GM12878 (cell line): ENCODE measurements at regions not wholly inside any gene's neighbourhood (a gene's known extent, or its start where the extent isn't known, plus 50 kb on each side); places are given as distances from the start of the nearest gene placed in this dataset.

Experiments
- ATAC-seq: fragments of 200-7000 bp; cut with Tn5 transposase; 3 replicates; pipeline ENCODE4 v1.9.1; 2020; ENCODE audit warnings: mild to moderate bottlenecking, moderate library complexity
- BruUV-seq: library from RNA; stranded (reverse); fragments of 400-500 nt; replicated peaks from 2 replicates; lab custom pipeline; 2021; lab: Mats Ljungman, UMichigan
- CTCF ChIA-PET: fragments of 300-600 bp; sonication (Branson Sonifier 250); formaldehyde crosslinking; extraction: SDS; loops from one replicate; lab custom pipeline; 2021; ENCODE audit warnings: inconsistent platforms; lab: Yijun Ruan, JAX
- POLR2A ChIA-PET: fragments of 350-600 bp; formaldehyde crosslinking; extraction: SDS; loops from one replicate; lab custom pipeline; 2021; ENCODE audit warnings: inconsistent platforms; lab: Charles Lee
- RAD21 ChIA-PET: fragments of 300-600 bp; sonication (Branson Sonifier 250); formaldehyde crosslinking; loops from one replicate; lab custom pipeline; 2023; ENCODE audit warnings: antibody characterized with exemption; ENCODE audit not compliant: unreplicated experiment; lab: Charles Lee
- SMC1A ChIA-PET: fragments of 300-600 bp; sonication (Branson Sonifier 250); formaldehyde crosslinking; loops from one replicate; lab custom pipeline; 2023; ENCODE audit not compliant: unreplicated experiment, uncharacterized antibody; lab: Charles Lee
- DNase-seq: peaks from one replicate; pipeline ENCODE4 v3.0.0-alpha.2; 2011; ENCODE audit warnings: low read depth, low spot score
- FAIRE-seq: peaks from 3 replicates; lab custom pipeline; 2011; peaks lifted over from hg19 to GRCh38; lab: Jason Lieb, UNC
- H2AFZ ChIP-seq: 2 replicates; pipeline ENCODE4 v1.6.0; 2011; ENCODE audit warnings: low read depth, low read length, control low read depth; ENCODE audit not compliant: control insufficient read depth
- H3K27ac ChIP-seq: 2 replicates; pipeline ENCODE4 v1.5.1; 2011; ENCODE audit warnings: control low read depth; ENCODE audit not compliant: control insufficient read depth, insufficient read depth
- H3K27me3 ChIP-seq, 2 experiments: replicated peaks in 1 of 2; 2 replicates each; pipeline versions ENCODE4 v1.6.0 to v1.6.1; 2011; ENCODE audit warnings: low read length in 1 of 2; ENCODE audit not compliant: control insufficient read depth in 2 of 2, insufficient read depth in 2 of 2
- H3K36me3 ChIP-seq, 2 experiments: 2 replicates each; pipeline ENCODE4 v1.5.1; 2011; ENCODE audit warnings: low read length in 1 of 2; ENCODE audit not compliant: control insufficient read depth in 2 of 2, insufficient read depth in 2 of 2
- H3K4me1 ChIP-seq: 2 replicates; pipeline ENCODE4 v1.6.1; 2011; ENCODE audit warnings: mild to moderate bottlenecking, low read length, moderate library complexity, mixed read lengths; ENCODE audit not compliant: control insufficient read depth, insufficient read depth
- H3K4me2 ChIP-seq: 2 replicates; pipeline ENCODE4 v1.6.0; 2011; ENCODE audit warnings: control low read depth; ENCODE audit not compliant: control insufficient read depth, insufficient read depth
- H3K4me3 ChIP-seq: fragments of 200-600 bp; sonication (generic); 2 replicates; pipeline ENCODE4 v1.5.1; 2016
- H3K79me2 ChIP-seq: 2 replicates; pipeline ENCODE4 v1.6.0; 2011; ENCODE audit warnings: low read length; ENCODE audit not compliant: control insufficient read depth, insufficient read depth
- H3K9ac ChIP-seq: 2 replicates; pipeline ENCODE4 v1.8.0; 2011; ENCODE audit warnings: low read length, control low read depth, mixed read lengths; ENCODE audit not compliant: control insufficient read depth, insufficient read depth
- H3K9me3 ChIP-seq: replicated peaks from 3 replicates; pipeline ENCODE4 v1.5.1; 2011; ENCODE audit warnings: mild to moderate bottlenecking, low read length; ENCODE audit not compliant: control insufficient read depth, insufficient read depth
- H4K20me1 ChIP-seq: 2 replicates; pipeline ENCODE4 v1.6.0; 2011; ENCODE audit not compliant: control insufficient read depth, insufficient read depth
- IKZF2 ChIP-seq, 2 experiments: fragments of 450-650 bp; IDR thresholded peaks; 2 replicates each; pipeline ENCODE4 v1.6.1; 2017; ENCODE audit warnings: mild to moderate bottlenecking in 2 of 2, moderate library complexity in 2 of 2
- IRF4 ChIP-seq: IDR thresholded peaks from 2 replicates; pipeline ENCODE4 v1.6.1; 2011; ENCODE audit warnings: low read depth, low read length
- PAX8 ChIP-seq: fragments of 450-650 bp; IDR thresholded peaks from 2 replicates; pipeline ENCODE4 v1.6.1; 2017; ENCODE audit warnings: mild to moderate bottlenecking, moderate library complexity
- RELA ChIP-seq: fragments of 450-650 bp; IDR thresholded peaks from 2 replicates; pipeline ENCODE4 v1.8.0; 2014; ENCODE audit warnings: borderline replicate concordance; ENCODE audit not compliant: partially characterized antibody
- SPI1 ChIP-seq: IDR thresholded peaks from 2 replicates; pipeline ENCODE4 v1.6.1; 2011; ENCODE audit warnings: low read depth, mild to moderate bottlenecking, low read length, moderate library complexity, borderline replicate concordance; ENCODE audit not compliant: insufficient read depth
- ZNF217 ChIP-seq: fragments of 450-650 bp; IDR thresholded peaks from 2 replicates; pipeline ENCODE4 v1.6.1; 2017; ENCODE audit warnings: antibody characterized with exemption, mild to moderate bottlenecking
- ZSCAN29 ChIP-seq: fragments of 450-650 bp; IDR thresholded peaks from 2 replicates; pipeline ENCODE4 v1.6.1; 2017; ENCODE audit warnings: mild to moderate bottlenecking, moderate library complexity
- WGBS: methylation state at CpG from one replicate; pipeline ENCODE4 v1.1.6; 2016; ENCODE audit warnings: low lambda C conversion rate; ENCODE audit not compliant: insufficient replicate concordance, insufficient coverage; ENCODE audit errors: missing lambda C conversion rate; 5-methylcytosine and 5-hydroxymethylcytosine counted together
- in situ Hi-C: fragments of 300-500 bp; cut with MboI; formaldehyde crosslinking; loops from 9 replicates; pipeline ENCODE4 v1.14.3; 2018; ENCODE audit warnings: mixed read lengths
- intact Hi-C: fragments of 100-400 bp; cut with micrococcal nuclease; formaldehyde crosslinking; loops from one replicate; pipeline ENCODE4 v1.14.2; 2022; ENCODE audit not compliant: unreplicated experiment
- TF ChIP-seq, protein P1 (sequence below): fragments of 450-650 bp; IDR thresholded peaks from 2 replicates; pipeline ENCODE4 v1.6.1; 2018; ENCODE audit warnings: mild to moderate bottlenecking, low read depth, moderate library complexity; ENCODE audit not compliant: partially characterized antibody
- TF ChIP-seq, protein P2 (sequence below): fragments of 450-650 bp; IDR thresholded peaks from 2 replicates; pipeline ENCODE4 v1.6.1; 2014; ENCODE audit warnings: mild to moderate bottlenecking
- TF ChIP-seq, protein P3 (sequence below): fragments of 450-650 bp; IDR thresholded peaks from 2 replicates; pipeline ENCODE4 v1.6.1; 2017; ENCODE audit warnings: mild to moderate bottlenecking, moderate library complexity

DNA sequence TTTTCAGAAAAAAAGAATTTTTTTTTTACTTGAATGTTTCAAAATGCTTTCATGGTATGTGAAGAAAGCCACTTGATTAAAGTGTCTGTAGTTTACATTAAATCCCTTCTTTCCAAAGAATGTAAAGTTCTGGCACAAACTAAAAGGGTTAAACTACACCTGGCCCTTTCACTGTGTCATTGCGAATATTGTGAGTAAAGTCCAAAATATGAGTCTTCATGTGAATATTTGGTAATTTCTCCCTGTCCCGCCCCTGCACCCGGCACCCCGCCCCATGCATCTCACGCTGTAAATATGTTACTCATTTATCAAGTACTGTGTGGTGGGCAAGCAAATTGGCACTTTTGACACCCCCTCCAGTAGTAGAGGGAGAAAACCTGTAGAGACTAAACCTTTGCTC is 274.7 kb downstream of the TTC6 start:
- no peak for ATAC-seq
- Histone ChIP-seq H2AFZ (no peak overlapping the region), H3K4me3 (no peak overlapping the region), H3K27ac (no peak overlapping the region), H3K36me3 (no peaks in the 10 kb centered on the region), H3K27me3 (no peaks in the 10 kb centered on the region), H3K9ac (no peak overlapping the region)
- no peak for FAIRE-seq
- POLR2A ChIA-PET, result no interaction called here
- intact Hi-C loops, result loop anchor here (5.0 kb wide), 1 partner anchor 163 kb away; no protein-coding TSS in a partner anchor
- no peak for DNase-seq
- TF ChIP-seq ZNF217, result no peak
- TF ChIP-seq, protein P1, sequence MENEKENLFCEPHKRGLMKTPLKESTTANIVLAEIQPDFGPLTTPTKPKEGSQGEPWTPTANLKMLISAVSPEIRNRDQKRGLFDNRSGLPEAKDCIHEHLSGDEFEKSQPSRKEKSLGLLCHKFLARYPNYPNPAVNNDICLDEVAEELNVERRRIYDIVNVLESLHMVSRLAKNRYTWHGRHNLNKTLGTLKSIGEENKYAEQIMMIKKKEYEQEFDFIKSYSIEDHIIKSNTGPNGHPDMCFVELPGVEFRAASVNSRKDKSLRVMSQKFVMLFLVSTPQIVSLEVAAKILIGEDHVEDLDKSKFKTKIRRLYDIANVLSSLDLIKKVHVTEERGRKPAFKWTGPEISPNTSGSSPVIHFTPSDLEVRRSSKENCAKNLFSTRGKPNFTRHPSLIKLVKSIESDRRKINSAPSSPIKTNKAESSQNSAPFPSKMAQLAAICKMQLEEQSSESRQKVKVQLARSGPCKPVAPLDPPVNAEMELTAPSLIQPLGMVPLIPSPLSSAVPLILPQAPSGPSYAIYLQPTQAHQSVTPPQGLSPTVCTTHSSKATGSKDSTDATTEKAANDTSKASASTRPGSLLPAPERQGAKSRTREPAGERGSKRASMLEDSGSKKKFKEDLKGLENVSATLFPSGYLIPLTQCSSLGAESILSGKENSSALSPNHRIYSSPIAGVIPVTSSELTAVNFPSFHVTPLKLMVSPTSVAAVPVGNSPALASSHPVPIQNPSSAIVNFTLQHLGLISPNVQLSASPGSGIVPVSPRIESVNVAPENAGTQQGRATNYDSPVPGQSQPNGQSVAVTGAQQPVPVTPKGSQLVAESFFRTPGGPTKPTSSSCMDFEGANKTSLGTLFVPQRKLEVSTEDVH, result no peak
- TF ChIP-seq SPI1, result no peak
- TF ChIP-seq, protein P2, sequence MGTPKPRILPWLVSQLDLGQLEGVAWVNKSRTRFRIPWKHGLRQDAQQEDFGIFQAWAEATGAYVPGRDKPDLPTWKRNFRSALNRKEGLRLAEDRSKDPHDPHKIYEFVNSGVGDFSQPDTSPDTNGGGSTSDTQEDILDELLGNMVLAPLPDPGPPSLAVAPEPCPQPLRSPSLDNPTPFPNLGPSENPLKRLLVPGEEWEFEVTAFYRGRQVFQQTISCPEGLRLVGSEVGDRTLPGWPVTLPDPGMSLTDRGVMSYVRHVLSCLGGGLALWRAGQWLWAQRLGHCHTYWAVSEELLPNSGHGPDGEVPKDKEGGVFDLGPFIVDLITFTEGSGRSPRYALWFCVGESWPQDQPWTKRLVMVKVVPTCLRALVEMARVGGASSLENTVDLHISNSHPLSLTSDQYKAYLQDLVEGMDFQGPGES, result no peak
- TF ChIP-seq ZSCAN29, result no peak
- TF ChIP-seq IRF4, result no peak
- no peak for TF ChIP-seq IKZF2 (IDR thresholded peaks at IDR 0.05)
- no peak for TF ChIP-seq RELA
- no peak for TF ChIP-seq PAX8
- TF ChIP-seq, protein P3, sequence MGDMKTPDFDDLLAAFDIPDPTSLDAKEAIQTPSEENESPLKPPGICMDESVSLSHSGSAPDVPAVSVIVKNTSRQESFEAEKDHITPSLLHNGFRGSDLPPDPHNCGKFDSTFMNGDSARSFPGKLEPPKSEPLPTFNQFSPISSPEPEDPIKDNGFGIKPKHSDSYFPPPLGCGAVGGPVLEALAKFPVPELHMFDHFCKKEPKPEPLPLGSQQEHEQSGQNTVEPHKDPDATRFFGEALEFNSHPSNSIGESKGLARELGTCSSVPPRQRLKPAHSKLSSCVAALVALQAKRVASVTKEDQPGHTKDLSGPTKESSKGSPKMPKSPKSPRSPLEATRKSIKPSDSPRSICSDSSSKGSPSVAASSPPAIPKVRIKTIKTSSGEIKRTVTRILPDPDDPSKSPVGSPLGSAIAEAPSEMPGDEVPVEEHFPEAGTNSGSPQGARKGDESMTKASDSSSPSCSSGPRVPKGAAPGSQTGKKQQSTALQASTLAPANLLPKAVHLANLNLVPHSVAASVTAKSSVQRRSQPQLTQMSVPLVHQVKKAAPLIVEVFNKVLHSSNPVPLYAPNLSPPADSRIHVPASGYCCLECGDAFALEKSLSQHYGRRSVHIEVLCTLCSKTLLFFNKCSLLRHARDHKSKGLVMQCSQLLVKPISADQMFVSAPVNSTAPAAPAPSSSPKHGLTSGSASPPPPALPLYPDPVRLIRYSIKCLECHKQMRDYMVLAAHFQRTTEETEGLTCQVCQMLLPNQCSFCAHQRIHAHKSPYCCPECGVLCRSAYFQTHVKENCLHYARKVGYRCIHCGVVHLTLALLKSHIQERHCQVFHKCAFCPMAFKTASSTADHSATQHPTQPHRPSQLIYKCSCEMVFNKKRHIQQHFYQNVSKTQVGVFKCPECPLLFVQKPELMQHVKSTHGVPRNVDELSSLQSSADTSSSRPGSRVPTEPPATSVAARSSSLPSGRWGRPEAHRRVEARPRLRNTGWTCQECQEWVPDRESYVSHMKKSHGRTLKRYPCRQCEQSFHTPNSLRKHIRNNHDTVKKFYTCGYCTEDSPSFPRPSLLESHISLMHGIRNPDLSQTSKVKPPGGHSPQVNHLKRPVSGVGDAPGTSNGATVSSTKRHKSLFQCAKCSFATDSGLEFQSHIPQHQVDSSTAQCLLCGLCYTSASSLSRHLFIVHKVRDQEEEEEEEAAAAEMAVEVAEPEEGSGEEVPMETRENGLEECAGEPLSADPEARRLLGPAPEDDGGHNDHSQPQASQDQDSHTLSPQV, result no peak
- TF ChIP-seq, all 136 proteins: peak for 0
- ChIA-PET RAD21 (no interaction called here), CTCF (no interaction called here), SMC1A (no interaction called here)
- 73% methylated on average over 5 of the region's 5 CpGs for WGBS
- H3K4me1 ChIP-seq, result no peaks in the 10 kb centered on the region
- no peaks in the 10 kb centered on the region for H3K79me2 ChIP-seq
- in situ Hi-C loops, result loop anchor here (5.0 kb wide), 1 partner anchor 633 kb away; no protein-coding TSS in a partner anchor
- no TSS peak for BruUV-seq
- H4K20me1 ChIP-seq, result no peaks in the 10 kb centered on the region
- H3K9me3 ChIP-seq, result no peaks in the 10 kb centered on the region
- H3K4me2 ChIP-seq, result no peak overlapping the region
